NB4 (cell line): ENCODE measurements at regions not wholly inside any gene's neighbourhood (a gene's known extent, or its start where the extent isn't known, plus 50 kb on each side); places are given as distances from the start of the nearest gene placed in this dataset.

Source experiments
- MYC ChIP-seq: IDR thresholded peaks from 2 replicates; pipeline ENCODE4 v1.6.1; 2011; ENCODE audit warnings: low read depth, low read length
- POLR2A ChIP-seq: IDR thresholded peaks from 2 replicates; pipeline ENCODE4 v1.6.1; 2011; ENCODE audit warnings: mild to moderate bottlenecking; ENCODE audit not compliant: insufficient read length; ENCODE audit errors: extremely low read depth
- TF ChIP-seq, protein P1 (sequence below): IDR thresholded peaks from one replicate; pipeline ENCODE4 v1.5.1; 2012; ENCODE audit warnings: low read depth, low read length
- TF ChIP-seq, protein P2 (sequence below): IDR thresholded peaks from 2 replicates; pipeline ENCODE4 v1.6.1; 2011; ENCODE audit warnings: low read depth, low read length

DNA sequence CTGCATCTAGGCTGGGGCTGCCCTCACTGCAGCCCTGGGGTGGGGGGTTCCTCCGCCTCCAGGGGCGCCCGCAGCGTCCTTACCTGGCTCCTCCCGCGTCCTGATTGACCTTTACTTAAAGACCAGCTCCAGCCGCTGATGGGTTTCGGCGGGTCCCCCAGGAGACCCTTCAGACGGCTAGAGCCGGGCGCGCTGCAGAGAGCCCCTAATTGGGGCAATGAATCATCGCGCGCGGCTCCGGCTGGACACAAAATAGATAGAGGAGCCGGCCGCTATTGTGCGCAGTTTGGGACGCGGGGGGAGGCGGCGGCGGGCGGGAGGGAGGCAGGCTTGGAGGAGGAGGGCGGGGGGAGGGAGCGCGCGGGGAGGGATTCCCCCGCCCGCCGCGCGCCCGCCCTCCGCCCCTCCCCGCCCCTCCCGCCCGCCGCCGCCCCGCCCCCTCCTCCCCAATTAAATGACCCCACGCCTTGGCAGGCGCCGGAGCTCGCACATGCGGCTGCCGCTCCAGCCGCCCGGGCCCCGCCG lies 56.5 kb upstream of the CIBAR2 start:
- TF ChIP-seq, protein P1, sequence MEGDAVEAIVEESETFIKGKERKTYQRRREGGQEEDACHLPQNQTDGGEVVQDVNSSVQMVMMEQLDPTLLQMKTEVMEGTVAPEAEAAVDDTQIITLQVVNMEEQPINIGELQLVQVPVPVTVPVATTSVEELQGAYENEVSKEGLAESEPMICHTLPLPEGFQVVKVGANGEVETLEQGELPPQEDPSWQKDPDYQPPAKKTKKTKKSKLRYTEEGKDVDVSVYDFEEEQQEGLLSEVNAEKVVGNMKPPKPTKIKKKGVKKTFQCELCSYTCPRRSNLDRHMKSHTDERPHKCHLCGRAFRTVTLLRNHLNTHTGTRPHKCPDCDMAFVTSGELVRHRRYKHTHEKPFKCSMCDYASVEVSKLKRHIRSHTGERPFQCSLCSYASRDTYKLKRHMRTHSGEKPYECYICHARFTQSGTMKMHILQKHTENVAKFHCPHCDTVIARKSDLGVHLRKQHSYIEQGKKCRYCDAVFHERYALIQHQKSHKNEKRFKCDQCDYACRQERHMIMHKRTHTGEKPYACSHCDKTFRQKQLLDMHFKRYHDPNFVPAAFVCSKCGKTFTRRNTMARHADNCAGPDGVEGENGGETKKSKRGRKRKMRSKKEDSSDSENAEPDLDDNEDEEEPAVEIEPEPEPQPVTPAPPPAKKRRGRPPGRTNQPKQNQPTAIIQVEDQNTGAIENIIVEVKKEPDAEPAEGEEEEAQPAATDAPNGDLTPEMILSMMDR, result no peak
- no peak for TF ChIP-seq POLR2A
- TF ChIP-seq, protein P2, sequence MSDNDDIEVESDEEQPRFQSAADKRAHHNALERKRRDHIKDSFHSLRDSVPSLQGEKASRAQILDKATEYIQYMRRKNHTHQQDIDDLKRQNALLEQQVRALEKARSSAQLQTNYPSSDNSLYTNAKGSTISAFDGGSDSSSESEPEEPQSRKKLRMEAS, result no peak
- TF ChIP-seq MYC, result no peak
